Calu3 (cell line): ENCODE measurements at regions not wholly inside any gene's neighbourhood (a gene's known extent, or its start where the extent isn't known, plus 50 kb on each side); places are given as distances from the start of the nearest gene placed in this dataset.

Source experiments
- BruUV-seq: library from RNA; stranded (reverse); fragments of 400-500 nt; replicated peaks from 2 replicates; lab custom pipeline; 2021; lab: Mats Ljungman, UMichigan
- CTCF ChIA-PET: fragments of 300-600 bp; sonication (Branson Sonifier 250); formaldehyde crosslinking; loops from one replicate; lab custom pipeline; 2022; ENCODE audit warnings: antibody characterized with exemption; lab: Charles Lee
- DNase-seq: peaks from one replicate; pipeline ENCODE4 v3.0.0; 2022
- H3K27ac Mint-ChIP-seq: one replicate; pipeline ENCODE4 v1.8.0; 2022; ENCODE audit warnings: mixed read lengths; ENCODE audit not compliant: unreplicated experiment
- H3K27me3 Mint-ChIP-seq: one replicate; pipeline ENCODE4 v1.8.0; 2022; ENCODE audit warnings: mixed read lengths; ENCODE audit not compliant: unreplicated experiment
- H3K36me3 Mint-ChIP-seq: one replicate; pipeline ENCODE4 v1.8.0; 2022; ENCODE audit warnings: mild to moderate bottlenecking, moderate library complexity, mixed read lengths; ENCODE audit not compliant: insufficient read depth, unreplicated experiment
- H3K4me1 Mint-ChIP-seq: one replicate; pipeline ENCODE4 v1.8.0; 2022; ENCODE audit warnings: mild to moderate bottlenecking, low read depth, mixed read lengths; ENCODE audit not compliant: unreplicated experiment
- H3K4me3 Mint-ChIP-seq: one replicate; pipeline ENCODE4 v1.8.0; 2022; ENCODE audit warnings: mild to moderate bottlenecking, low read depth, moderate library complexity, mixed read lengths; ENCODE audit not compliant: unreplicated experiment
- H3K9me3 Mint-ChIP-seq: one replicate; pipeline ENCODE4 v1.8.0; 2022; ENCODE audit warnings: low read depth, mixed read lengths; ENCODE audit not compliant: unreplicated experiment
- intact Hi-C: fragments of 100-400 bp; cut with micrococcal nuclease; formaldehyde crosslinking; loops from one replicate; pipeline ENCODE4 v1.10.0; 2022; ENCODE audit not compliant: unreplicated experiment
- TF ChIP-seq, protein P1 (sequence below): fragments of 200-600 bp; IDR thresholded peaks from one replicate; pipeline ENCODE4 v1.8.0; 2022; ENCODE audit warnings: antibody characterized with exemption; ENCODE audit not compliant: unreplicated experiment

DNA sequence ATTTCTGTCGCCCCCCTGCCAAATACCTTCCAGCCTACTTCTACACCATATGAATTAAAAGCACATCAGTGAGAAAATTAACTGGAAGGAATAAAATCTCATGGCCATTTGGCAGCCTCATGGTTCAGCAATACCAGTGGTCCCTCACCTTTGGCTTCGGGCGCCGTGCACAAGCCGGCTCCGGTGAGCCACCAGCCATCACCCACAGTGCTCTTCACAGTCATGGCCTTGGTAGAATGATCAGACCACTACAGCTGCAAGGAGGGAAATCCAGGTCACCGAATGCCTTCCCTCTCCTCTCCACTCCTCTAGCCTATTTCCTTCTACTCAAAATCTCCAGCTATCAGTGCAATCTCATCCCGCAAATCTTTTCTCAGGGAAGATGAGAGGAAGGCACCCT lies 239.1 kb downstream of the C1D start:
- no peaks in the 10 kb centered on the region for H3K36me3 Mint-ChIP-seq
- CTCF ChIA-PET, result no interaction called here
- no peak overlapping the region for H3K4me3 Mint-ChIP-seq
- H3K27ac Mint-ChIP-seq, result no peak overlapping the region
- BruUV-seq, result no TSS peak
- peaks cover 7% of the 10 kb centered on the region for H3K9me3 Mint-ChIP-seq
- DNase-seq, result no peak
- intact Hi-C loops, result no loop called here
- TF ChIP-seq, protein P1, sequence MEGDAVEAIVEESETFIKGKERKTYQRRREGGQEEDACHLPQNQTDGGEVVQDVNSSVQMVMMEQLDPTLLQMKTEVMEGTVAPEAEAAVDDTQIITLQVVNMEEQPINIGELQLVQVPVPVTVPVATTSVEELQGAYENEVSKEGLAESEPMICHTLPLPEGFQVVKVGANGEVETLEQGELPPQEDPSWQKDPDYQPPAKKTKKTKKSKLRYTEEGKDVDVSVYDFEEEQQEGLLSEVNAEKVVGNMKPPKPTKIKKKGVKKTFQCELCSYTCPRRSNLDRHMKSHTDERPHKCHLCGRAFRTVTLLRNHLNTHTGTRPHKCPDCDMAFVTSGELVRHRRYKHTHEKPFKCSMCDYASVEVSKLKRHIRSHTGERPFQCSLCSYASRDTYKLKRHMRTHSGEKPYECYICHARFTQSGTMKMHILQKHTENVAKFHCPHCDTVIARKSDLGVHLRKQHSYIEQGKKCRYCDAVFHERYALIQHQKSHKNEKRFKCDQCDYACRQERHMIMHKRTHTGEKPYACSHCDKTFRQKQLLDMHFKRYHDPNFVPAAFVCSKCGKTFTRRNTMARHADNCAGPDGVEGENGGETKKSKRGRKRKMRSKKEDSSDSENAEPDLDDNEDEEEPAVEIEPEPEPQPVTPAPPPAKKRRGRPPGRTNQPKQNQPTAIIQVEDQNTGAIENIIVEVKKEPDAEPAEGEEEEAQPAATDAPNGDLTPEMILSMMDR, result no peak
- H3K27me3 Mint-ChIP-seq, result no peaks in the 10 kb centered on the region
- H3K4me1 Mint-ChIP-seq, result peaks cover 26% of the 10 kb centered on the region

DNA sequence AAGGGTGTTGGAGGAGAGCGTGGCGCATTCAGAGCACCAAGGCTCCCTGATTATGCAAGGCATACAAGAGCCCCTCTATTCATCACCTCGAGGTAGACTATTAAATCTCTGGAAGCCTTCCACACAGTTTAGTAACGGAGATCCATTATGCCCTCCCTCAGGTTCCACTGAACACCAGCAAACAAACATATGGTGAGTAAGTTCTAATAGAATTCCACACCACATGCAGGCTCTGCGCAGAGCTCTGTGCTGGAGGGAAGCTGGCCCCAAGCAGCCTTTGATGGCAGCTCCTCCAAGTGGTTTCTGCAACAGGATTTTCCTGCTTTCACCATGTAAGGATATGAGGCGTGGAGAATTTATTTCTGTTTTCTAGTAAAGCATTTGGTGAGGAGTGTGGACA lies 238.6 kb downstream of the C1D start:
- Mint-ChIP-seq H3K27ac (no peak overlapping the region), H3K9me3 (peaks cover 7% of the 10 kb centered on the region), H3K36me3 (no peaks in the 10 kb centered on the region), H3K4me3 (no peak overlapping the region), H3K27me3 (no peaks in the 10 kb centered on the region), H3K4me1 (peaks cover 26% of the 10 kb centered on the region)
- DNase-seq, result no peak
- TF ChIP-seq, protein P1, result no peak
- BruUV-seq, result no TSS peak
- CTCF ChIA-PET, result no interaction called here
- intact Hi-C loops, result no loop called here

DNA sequence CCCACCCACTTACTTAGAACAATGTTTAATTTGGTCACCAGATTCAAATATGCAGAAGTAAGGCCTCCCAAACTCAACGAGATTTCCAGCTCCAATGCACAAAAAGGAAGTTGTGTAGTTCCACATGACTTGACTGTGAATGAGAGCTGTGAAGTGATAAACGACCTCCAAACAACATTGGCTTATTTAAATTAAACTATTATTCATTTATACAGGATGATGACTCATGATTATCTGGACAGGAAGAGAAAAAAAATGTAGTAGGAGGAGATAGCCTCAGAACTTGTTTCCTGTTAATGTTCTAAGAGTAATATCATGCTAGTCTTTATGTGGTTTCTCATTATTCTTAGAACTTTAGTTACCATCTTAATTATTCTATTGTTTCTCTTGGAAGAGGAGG lies 237.3 kb downstream of the C1D start:
- TF ChIP-seq, protein P1, result no peak
- H3K27ac Mint-ChIP-seq, result peak overlapping the region; percentile 43
- BruUV-seq, result no TSS peak
- CTCF ChIA-PET, result interaction anchor here (0.6 to 0.7 kb wide), 2 partner anchors 379 to 626 kb away, joined by 3 to 4 read pairs; no protein-coding TSS in a partner anchor
- DNase-seq, result no peak
- H3K27me3 Mint-ChIP-seq, result no peaks in the 10 kb centered on the region
- intact Hi-C loops, result no loop called here
- H3K4me1 Mint-ChIP-seq, result peaks cover 26% of the 10 kb centered on the region
- no peaks in the 10 kb centered on the region for H3K36me3 Mint-ChIP-seq
- H3K4me3 Mint-ChIP-seq, result no peak overlapping the region
- peaks cover 7% of the 10 kb centered on the region for H3K9me3 Mint-ChIP-seq

DNA sequence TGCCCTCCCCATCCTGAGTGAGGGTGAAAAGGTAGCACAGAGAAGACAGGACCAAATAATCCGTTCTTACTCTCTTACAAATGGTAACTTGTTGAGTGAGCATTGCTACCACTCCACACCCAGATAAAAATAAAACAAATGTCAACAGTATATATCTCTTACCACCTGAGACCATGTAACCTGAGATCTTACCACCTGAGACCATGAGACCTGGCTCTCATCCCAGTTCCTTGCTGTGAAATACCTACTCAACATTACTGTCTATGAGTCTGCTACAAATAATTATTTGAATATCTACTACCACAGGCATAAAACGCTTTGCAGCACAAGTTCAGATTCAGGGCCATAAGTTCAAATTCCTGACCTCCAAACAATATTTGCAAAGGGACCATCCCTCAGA lies 234.7 kb downstream of the C1D start:
- DNase-seq, result peak; percentile 25
- intact Hi-C loops, result no loop called here
- H3K27me3 Mint-ChIP-seq, result no peaks in the 10 kb centered on the region
- TF ChIP-seq, protein P1, result no peak
- H3K36me3 Mint-ChIP-seq, result no peaks in the 10 kb centered on the region
- no peak overlapping the region for H3K4me3 Mint-ChIP-seq
- CTCF ChIA-PET, result no interaction called here
- peak overlapping the region; percentile 37 for H3K27ac Mint-ChIP-seq
- H3K4me1 Mint-ChIP-seq, result peaks cover 26% of the 10 kb centered on the region
- BruUV-seq, result no TSS peak
- peaks cover 11% of the 10 kb centered on the region for H3K9me3 Mint-ChIP-seq
